NB4 (cell line): ENCODE measurements at regions not wholly inside any gene's neighbourhood (a gene's known extent, or its start where the extent isn't known, plus 50 kb on each side); places are given as distances from the start of the nearest gene placed in this dataset.

ENCODE experiments used
- DNase-seq: peaks from one replicate; pipeline ENCODE4 v3.0.0; 2010; ENCODE audit warnings: low read depth
- H3K4me3 ChIP-seq: one replicate; pipeline ENCODE4 v1.5.1; 2011; ENCODE audit warnings: mild to moderate bottlenecking, low read depth, low read length, moderate library complexity
- CTCF ChIP-seq: IDR thresholded peaks from one replicate; pipeline ENCODE4 v1.5.1; 2012; ENCODE audit warnings: low read depth, low read length
- MAX ChIP-seq: IDR thresholded peaks from 2 replicates; pipeline ENCODE4 v1.6.1; 2011; ENCODE audit warnings: low read depth, low read length
- MYC ChIP-seq: IDR thresholded peaks from 2 replicates; pipeline ENCODE4 v1.6.1; 2011; ENCODE audit warnings: low read depth, low read length
- POLR2A ChIP-seq: IDR thresholded peaks from 2 replicates; pipeline ENCODE4 v1.6.1; 2011; ENCODE audit warnings: mild to moderate bottlenecking; ENCODE audit not compliant: insufficient read length; ENCODE audit errors: extremely low read depth

- TF ChIP-seq POLR2A: no peak
- no peak for TF ChIP-seq MAX
- no peak for TF ChIP-seq MYC
- TF ChIP-seq CTCF: no peak
- peak; percentile 7 for DNase-seq
- H3K4me3 ChIP-seq: no peak overlapping the region
Observed at GRCh38 chr13:57784633-57785032, 153.1 kb downstream of the PCDH17 start.

GRCh38 chr13:57787058-57787791 lies 155.7 kb downstream of the PCDH17 start:
- TF ChIP-seq MAX: no peak
- no peak for TF ChIP-seq CTCF
- TF ChIP-seq MYC: no peak
- no peak for TF ChIP-seq POLR2A
- peak; percentile 14 for DNase-seq
- H3K4me3 ChIP-seq: no peak overlapping the region

- TF ChIP-seq POLR2A (no peak), MYC (no peak), MAX (no peak), CTCF (no peak)
- H3K4me3 ChIP-seq: no peak overlapping the region
- no peak for DNase-seq
Observed at GRCh38 chr13:57799624-57800023, 168.1 kb downstream of the PCDH17 start.

GRCh38 chr13:57813651-57814050 lies 182.1 kb downstream of the PCDH17 start:
- H3K4me3 ChIP-seq: no peak overlapping the region
- DNase-seq: no peak
- TF ChIP-seq POLR2A (no peak), CTCF (no peak), MAX (no peak), MYC (no peak)

- no peak overlapping the region for H3K4me3 ChIP-seq
- TF ChIP-seq MYC (no peak), CTCF (no peak), MAX (no peak), POLR2A (no peak)
Observed at GRCh38 chr13:57815600-57815999, 184.1 kb downstream of the PCDH17 start.

GRCh38 chr13:57820924-57821323 lies 189.4 kb downstream of the PCDH17 start:
- TF ChIP-seq MYC (no peak), POLR2A (no peak), CTCF (no peak), MAX (no peak)
- H3K4me3 ChIP-seq: no peak overlapping the region
- no peak for DNase-seq

More at GRCh38 chr13:57815600-57815999, 184.1 kb downstream of the PCDH17 start:
- DNase-seq: no peak
